GM23248 (cell line): ENCODE measurements at regions not wholly inside any gene's neighbourhood (a gene's known extent, or its start where the extent isn't known, plus 50 kb on each side); places are given as distances from the start of the nearest gene placed in this dataset.

Experiments
- EZH2 ChIP-seq: fragments of 200-600 bp; sonication (generic); IDR thresholded peaks from 2 replicates; pipeline ENCODE4 v1.6.1; 2018; ENCODE audit warnings: antibody characterized with exemption, mild to moderate bottlenecking; ENCODE audit not compliant: insufficient read depth, poor library complexity, severe bottlenecking
- EZH2phosphoT487 ChIP-seq: fragments of 200-600 bp; sonication (generic); IDR thresholded peaks from 2 replicates; pipeline ENCODE4 v1.6.1; 2018; ENCODE audit warnings: antibody characterized with exemption, moderate library complexity, mild to moderate bottlenecking, low read depth; ENCODE audit not compliant: insufficient read depth

DNA sequence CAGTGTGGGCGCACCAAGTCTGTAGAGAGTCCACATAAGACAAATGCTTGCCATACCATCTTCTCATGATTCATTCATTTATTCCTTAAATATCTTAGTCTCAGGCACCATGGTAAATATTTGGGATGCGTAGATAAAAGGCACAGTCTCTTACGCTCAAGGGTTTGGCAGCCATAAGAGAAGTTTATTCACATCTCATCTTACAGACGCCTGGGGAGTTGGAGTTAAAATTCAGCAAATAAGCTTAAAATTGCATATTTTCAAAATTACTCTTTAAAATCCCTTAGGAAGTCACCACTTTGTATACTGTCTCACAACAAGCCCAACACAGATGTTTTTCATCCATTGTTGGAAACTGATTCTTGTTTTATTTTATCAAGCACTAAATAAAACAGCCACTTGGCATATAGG lies 363.3 kb downstream of the KIF16B start:
- no peak for TF ChIP-seq EZH2phosphoT487
- no peak for TF ChIP-seq EZH2
